Loucy (cell line): ENCODE measurements at regions not wholly inside any gene's neighbourhood (a gene's known extent, or its start where the extent isn't known, plus 50 kb on each side); places are given as distances from the start of the nearest gene placed in this dataset.

Source experiments
- CTCF ChIP-seq: fragments of 200-600 bp; sonication (generic); conservative IDR thresholded peaks from 2 replicates; pipeline ENCODE4 v1.5.1; 2014; ENCODE audit warnings: mild to moderate bottlenecking, antibody characterized with exemption, low read length
- EZH2phosphoT487 ChIP-seq: fragments of 200-600 bp; IDR thresholded peaks from 2 replicates; pipeline ENCODE4 v1.6.1; 2018; ENCODE audit warnings: antibody characterized with exemption, mild to moderate bottlenecking, moderate library complexity, borderline replicate concordance

GRCh38 chr3:117168896-117169295 lies 459.3 kb downstream of the TUSC7 start:
- TF ChIP-seq CTCF (no peak), EZH2phosphoT487 (no peak)
